ENCODE measurements at regions not wholly inside any gene's neighbourhood (a gene's known extent, or its start where the extent isn't known, plus 50 kb on each side); places are given as distances from the start of the nearest gene placed in this dataset.

- H3K9me3 Mint-ChIP-seq, result no peaks in the 10 kb centered on the region
- no peak overlapping the region for H3K14ac ChIP-seq (ENCODE audit: insufficient read depth, low read length)
- no peaks in the 10 kb centered on the region for H3K9me3 ChIP-seq (ENCODE audit: control insufficient read depth, low read depth, low read length)
- no peak for DNase-seq
- no peak overlapping the region for H2BK120ac ChIP-seq (ENCODE audit: low read depth, low read length, poor library complexity, severe bottlenecking)
- H3K27ac ChIP-seq (ENCODE audit: insufficient read length, low read depth, low read length), result no peak overlapping the region
- no peak overlapping the region for H3K56ac ChIP-seq (ENCODE audit: insufficient read length, low read depth, low read length)
- no peak overlapping the region for H3K18ac ChIP-seq (ENCODE audit: insufficient read length, low read depth, low read length)
- no peaks in the 10 kb centered on the region for H4K20me1 ChIP-seq (ENCODE audit: control insufficient read depth, insufficient read depth, insufficient read length)
- H2BK5ac ChIP-seq (ENCODE audit: insufficient read length, low read length), result no peak overlapping the region
- no peak overlapping the region for H4K8ac ChIP-seq (replicated peaks; ENCODE audit: insufficient read length, low read depth, low read length)
- no CpG with 5 or more reads among the region's 5 CpGs for WGBS (ENCODE audit: extremely low coverage, insufficient read length, low lambda C conversion rate)
- no peak overlapping the region for H3K4ac ChIP-seq (ENCODE audit: low read depth, low read length)
- H4K91ac ChIP-seq (ENCODE audit: insufficient read length, low read depth, low read length), result no peak overlapping the region
- no peaks in the 10 kb centered on the region for H3K79me1 ChIP-seq (ENCODE audit: insufficient read depth, low read depth, low read length, poor library complexity, severe bottlenecking)
- H3K23me2 ChIP-seq (ENCODE audit: insufficient read length, low read depth, low read length, poor library complexity, severe bottlenecking), result no peaks in the 10 kb centered on the region
- no peak overlapping the region for H3K4me3 Mint-ChIP-seq
- H3K27ac Mint-ChIP-seq, result no peak overlapping the region
- H3K36me3 Mint-ChIP-seq (ENCODE audit: insufficient read depth in 1 of 3, low read depth in 3 of 3), result no peaks in the 10 kb centered on the region
- no peaks in the 10 kb centered on the region for H3K27me3 ChIP-seq (ENCODE audit: insufficient read depth, low read length)
- peaks cover 4 to 6% of the 10 kb centered on the region in 2 experiments; a peak in 3 of 4 replicates for H3K4me1 Mint-ChIP-seq
- no peak overlapping the region for H3K4me2 ChIP-seq (ENCODE audit: insufficient read depth, insufficient read length, low read length)
- no peaks in the 10 kb centered on the region; the same call in 1 of the 2 replicates for H3K27me3 Mint-ChIP-seq (ENCODE audit: low read depth)
- H3K23ac ChIP-seq (ENCODE audit: insufficient read length, low read depth, low read length), result no peak overlapping the region
- no peaks in the 10 kb centered on the region for H3K79me2 ChIP-seq (ENCODE audit: insufficient read depth, low read length)
- no peak overlapping the region for H3T11ph ChIP-seq (ENCODE audit: low read length)
- H3K9ac ChIP-seq (ENCODE audit: extremely low read depth, insufficient read length, low read length), result no peak overlapping the region
- no peak overlapping the region for H2BK15ac ChIP-seq (ENCODE audit: low read depth, low read length)
- H4K5ac ChIP-seq (ENCODE audit: insufficient read length, low read depth, low read length), result no peak overlapping the region
- no peak overlapping the region for H2BK12ac ChIP-seq (ENCODE audit: insufficient read length, low read depth, low read length)
- no peak overlapping the region for H2AFZ ChIP-seq (ENCODE audit: low read length)
- no peak overlapping the region for H2AK5ac ChIP-seq (ENCODE audit: insufficient read length, low read length)
- no peak overlapping the region for H2BK20ac ChIP-seq (ENCODE audit: low read depth, low read length, poor library complexity, severe bottlenecking)
- no peaks in the 10 kb centered on the region for H3K4me1 ChIP-seq (ENCODE audit: insufficient read depth, low read length)
- no peak for TF ChIP-seq CTCF (conservative IDR thresholded peaks at IDR 0.05)
These were observed 870.2 kb upstream of the TMEM132C start for GRCh38 chr12:127396734-127397133.

All from H9 (cell line).